ENCODE measurements at regions not wholly inside any gene's neighbourhood (a gene's known extent, or its start where the extent isn't known, plus 50 kb on each side); places are given as distances from the start of the nearest gene placed in this dataset.
"Not testable (repeated sequence)": the region's sequence is repeated elsewhere in the genome, so short reads cannot be mapped to it uniquely, and the experiment has no call there.

- no peak for TF ChIP-seq ZNF112 (tag by site-specific recombination; IDR thresholded peaks at IDR 0.05)
- no peak for TF ChIP-seq ZNF366 (tag by site-specific recombination; conservative IDR thresholded peaks at IDR 0.05)
- TF ChIP-seq ZNF362 (tag by site-specific recombination; IDR thresholded peaks at IDR 0.05): no peak
- no peak for TF ChIP-seq ZNF76 (tag by site-specific recombination; IDR thresholded peaks at IDR 0.05; ENCODE audit: borderline replicate concordance, low read depth)
- no peak for TF ChIP-seq ZNF521 (tag by site-specific recombination; IDR thresholded peaks at IDR 0.05)
- no peak for TF ChIP-seq PRDM4 (tag by site-specific recombination; IDR thresholded peaks at IDR 0.05)
- TF ChIP-seq ZNF530 (tag by site-specific recombination; IDR thresholded peaks at IDR 0.05; ENCODE audit: low read depth): no peak
- TF ChIP-seq ATF2 (tag by site-specific recombination; IDR thresholded peaks at IDR 0.05; ENCODE audit: low read depth): no peak
- TF ChIP-seq ZNF560 (tag by site-specific recombination; IDR thresholded peaks at IDR 0.05; ENCODE audit: borderline replicate concordance): no peak
- TF ChIP-seq BCL11B (tag by site-specific recombination; IDR thresholded peaks at IDR 0.05; ENCODE audit: low read depth): no peak
- no peak for TF ChIP-seq REPIN1 (tag by site-specific recombination; IDR thresholded peaks at IDR 0.05; ENCODE audit: low read depth)
- TF ChIP-seq ZNF670 (tag by site-specific recombination; IDR thresholded peaks at IDR 0.05; ENCODE audit: low read depth): no peak
- H3K27ac ChIP-seq (ENCODE audit: extremely low read depth, low read depth, low read length): no peak overlapping the region
- CTCF ChIA-PET: no interaction called here
- no peaks in the 10 kb centered on the region for H3K4me1 ChIP-seq (ENCODE audit: control insufficient read depth, insufficient read depth, low read length)
- POLR2A ChIA-PET: no interaction called here
- H3K36me3 ChIP-seq (ENCODE audit: control insufficient read depth in 2 of 2, insufficient read depth in 1 of 2, low read length in 2 of 2): no peaks in the 10 kb centered on the region
- no peak overlapping the region for H3K4me3 ChIP-seq (ENCODE audit: low read depth, low read length)
- no peaks in the 10 kb centered on the region for H3K9me3 ChIP-seq (ENCODE audit: control insufficient read depth, insufficient read depth, low read depth, low read length)
Observed at GRCh38 chr3:102005551-102005950, 156.2 kb downstream of the NFKBIZ start.

- CTCF ChIA-PET: interaction anchor here (0.5 kb wide), 1 partner anchor 11 kb away, joined by 6 read pairs; no protein-coding TSS in a partner anchor
- H3K4me3 ChIP-seq (ENCODE audit: low read depth, low read length): no peak overlapping the region
- POLR2A ChIA-PET: no interaction called here
Observed at GRCh38 chr3:102006812-102007485, 157.6 kb downstream of the NFKBIZ start.

GRCh38 chr3:102008436-102008835, 159.1 kb downstream of the NFKBIZ start:
- H3K36me3 ChIP-seq (ENCODE audit: control insufficient read depth in 2 of 2, insufficient read depth in 1 of 2, low read length in 2 of 2); H3K4me1 ChIP-seq (ENCODE audit: control insufficient read depth, insufficient read depth, low read length); H3K9me3 ChIP-seq (ENCODE audit: control insufficient read depth, insufficient read depth, low read depth, low read length); H3K27ac ChIP-seq (ENCODE audit: extremely low read depth, low read depth, low read length); H3K4me3 ChIP-seq (ENCODE audit: low read depth, low read length); CTCF ChIA-PET; POLR2A ChIA-PET: not testable (repeated sequence)

More at GRCh38 chr3:102006812-102007485, 157.6 kb downstream of the NFKBIZ start:
- H3K36me3 ChIP-seq (ENCODE audit: control insufficient read depth in 2 of 2, insufficient read depth in 1 of 2, low read length in 2 of 2): no peaks in the 10 kb centered on the region
- no peaks in the 10 kb centered on the region for H3K4me1 ChIP-seq (ENCODE audit: control insufficient read depth, insufficient read depth, low read length)
- H3K27ac ChIP-seq (ENCODE audit: extremely low read depth, low read depth, low read length): no peak overlapping the region
- TF ChIP-seq IKZF3 (tag by site-specific recombination; IDR thresholded peaks at IDR 0.05) (0 out of 2 replicates have a peak, but pooled peaks have one; percentile 21), ZNF48 (tag by site-specific recombination; IDR thresholded peaks at IDR 0.05) (no peak), PRDM6 (tag by site-specific recombination; IDR thresholded peaks at IDR 0.05) (peak; percentile 59)
- H3K9me3 ChIP-seq (ENCODE audit: control insufficient read depth, insufficient read depth, low read depth, low read length): no peaks in the 10 kb centered on the region

Data from HEK293 (cell line).